ENCODE measurements at regions not wholly inside any gene's neighbourhood (a gene's known extent, or its start where the extent isn't known, plus 50 kb on each side); places are given as distances from the start of the nearest gene placed in this dataset.
A peak's percentile ranks its signal among the peaks of the same experiment; 100 is the strongest.

DNA sequence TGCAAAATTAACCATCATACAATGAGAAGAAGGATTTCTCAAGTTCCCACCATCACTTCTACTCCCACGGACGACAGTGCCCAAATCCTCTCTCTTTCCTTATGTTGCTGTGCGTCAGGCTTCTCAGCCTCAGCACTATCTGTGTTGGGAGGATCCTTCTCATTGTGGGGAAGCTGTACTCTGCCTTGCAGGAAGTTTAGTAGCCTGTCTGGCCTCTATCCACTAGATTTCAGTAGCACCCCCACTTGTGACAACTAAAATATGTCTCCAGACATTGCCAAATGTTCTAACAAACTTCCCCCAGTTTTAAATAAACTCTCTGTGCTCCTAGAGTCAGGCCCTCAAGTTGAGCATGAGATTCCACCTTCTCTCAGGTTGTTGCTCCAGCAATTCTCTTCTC, 545.9 kb upstream of the ZFP42 start:
- Histone ChIP-seq H3K4me1 (ENCODE audit: control extremely low read depth in 1 of 4, control insufficient read depth in 4 of 4, insufficient read depth in 4 of 4, low read length in 3 of 4) (no peaks in the 10 kb centered on the region), H3K27ac (ENCODE audit: insufficient read depth in 1 of 2, low read depth in 1 of 2, low read length in 2 of 2, poor library complexity in 1 of 2, severe bottlenecking in 2 of 2) (no peak overlapping the region), H3K4me3 (ENCODE audit: control insufficient read depth in 1 of 7, extremely low read depth in 1 of 7, insufficient read depth in 4 of 7, low read depth in 2 of 7, low read length in 6 of 7) (no peak overlapping the region), H3K36me3 (ENCODE audit: control insufficient read depth in 4 of 4, insufficient read depth in 4 of 4, low read length in 3 of 4) (no peaks in the 10 kb centered on the region), H3K9me3 (ENCODE audit: control extremely low read depth in 1 of 5, control insufficient read depth in 4 of 5, insufficient read depth in 2 of 5, low read depth in 1 of 5, low read length in 4 of 5) (no peaks in the 10 kb centered on the region), H3K27me3 (replicated peaks in 2 of 5; ENCODE audit: control insufficient read depth in 4 of 5, insufficient read depth in 5 of 5, low read length in 4 of 5) (no peaks in the 10 kb centered on the region)
- ChIA-PET POLR2A (no interaction called here), CTCF (no interaction called here)
- 82% methylated on average over 3 of the region's 3 CpGs for WGBS (ENCODE audit: insufficient coverage)
- DNase-seq: no peak

DNA sequence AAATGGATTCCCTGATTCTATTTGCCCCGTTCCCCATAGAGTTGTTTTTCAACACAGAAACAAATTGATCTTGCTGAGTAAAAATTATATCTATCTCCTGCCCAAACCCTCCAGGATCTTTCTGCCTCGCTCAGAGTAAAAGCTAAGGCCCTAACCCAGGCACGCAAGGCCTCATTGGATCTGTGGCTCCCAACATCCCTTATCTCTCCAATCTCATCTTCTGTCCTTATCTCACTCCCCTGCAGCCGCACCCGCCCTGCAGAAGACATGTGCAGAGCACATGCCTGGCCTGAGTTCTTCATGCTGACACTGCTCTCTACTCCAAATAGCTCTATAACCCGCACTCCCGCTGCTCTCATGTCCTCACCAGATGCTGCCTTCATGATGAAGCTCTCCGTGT, 543.8 kb upstream of the ZFP42 start:
- no peaks in the 10 kb centered on the region for H3K27me3 ChIP-seq (replicated peaks in 2 of 5; ENCODE audit: control insufficient read depth in 4 of 5, insufficient read depth in 5 of 5, low read length in 4 of 5)
- H3K4me3 ChIP-seq (ENCODE audit: control insufficient read depth in 1 of 7, extremely low read depth in 1 of 7, insufficient read depth in 4 of 7, low read depth in 2 of 7, low read length in 6 of 7): no peak overlapping the region
- ChIA-PET POLR2A (no interaction called here), CTCF (no interaction called here)
- no peak for DNase-seq
- WGBS (ENCODE audit: insufficient coverage): 92% methylated on average over 6 of the region's 8 CpGs
- H3K4me1 ChIP-seq (ENCODE audit: control extremely low read depth in 1 of 4, control insufficient read depth in 4 of 4, insufficient read depth in 4 of 4, low read length in 3 of 4): no peaks in the 10 kb centered on the region
- H3K36me3 ChIP-seq (ENCODE audit: control insufficient read depth in 4 of 4, insufficient read depth in 4 of 4, low read length in 3 of 4): no peaks in the 10 kb centered on the region
- H3K27ac ChIP-seq (ENCODE audit: insufficient read depth in 1 of 2, low read depth in 1 of 2, low read length in 2 of 2, poor library complexity in 1 of 2, severe bottlenecking in 2 of 2): no peak overlapping the region
- no peaks in the 10 kb centered on the region for H3K9me3 ChIP-seq (ENCODE audit: control extremely low read depth in 1 of 5, control insufficient read depth in 4 of 5, insufficient read depth in 2 of 5, low read depth in 1 of 5, low read length in 4 of 5)

DNA sequence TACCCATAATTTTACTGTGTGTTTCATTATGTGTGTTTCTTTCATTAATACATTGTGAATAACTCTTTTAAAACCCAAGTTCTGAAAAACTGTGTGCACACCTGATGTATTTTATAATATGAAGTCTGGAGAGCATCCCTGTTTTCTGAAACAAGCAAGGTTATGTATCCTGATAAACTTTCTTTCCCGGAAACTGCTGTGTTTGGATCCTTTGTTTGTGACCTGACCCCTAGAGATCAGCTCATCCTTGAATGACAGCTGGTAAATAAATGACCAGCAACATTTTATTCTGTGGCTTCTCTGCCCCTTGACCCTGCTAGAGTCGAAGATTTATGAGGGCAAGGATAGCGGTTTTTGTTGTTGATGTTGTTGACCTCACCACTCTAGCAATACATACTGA, 535.6 kb upstream of the ZFP42 start:
- H3K4me3 ChIP-seq (ENCODE audit: control insufficient read depth in 1 of 7, extremely low read depth in 1 of 7, insufficient read depth in 4 of 7, low read depth in 2 of 7, low read length in 6 of 7): no peak overlapping the region
- ChIA-PET POLR2A (no interaction called here), CTCF (no interaction called here)
- no peaks in the 10 kb centered on the region for H3K9me3 ChIP-seq (ENCODE audit: control extremely low read depth in 1 of 5, control insufficient read depth in 4 of 5, insufficient read depth in 2 of 5, low read depth in 1 of 5, low read length in 4 of 5)
- no peaks in the 10 kb centered on the region for H3K27me3 ChIP-seq (replicated peaks in 2 of 5; ENCODE audit: control insufficient read depth in 4 of 5, insufficient read depth in 5 of 5, low read length in 4 of 5)
- H3K4me1 ChIP-seq (ENCODE audit: control extremely low read depth in 1 of 4, control insufficient read depth in 4 of 4, insufficient read depth in 4 of 4, low read length in 3 of 4): no peaks in the 10 kb centered on the region
- no peak overlapping the region for H3K27ac ChIP-seq (ENCODE audit: insufficient read depth in 1 of 2, low read depth in 1 of 2, low read length in 2 of 2, poor library complexity in 1 of 2, severe bottlenecking in 2 of 2)
- 67% methylated on average over 1 of the region's 3 CpGs for WGBS (ENCODE audit: insufficient coverage)
- DNase-seq: no peak
- H3K36me3 ChIP-seq (ENCODE audit: control insufficient read depth in 4 of 4, insufficient read depth in 4 of 4, low read length in 3 of 4): no peaks in the 10 kb centered on the region

DNA sequence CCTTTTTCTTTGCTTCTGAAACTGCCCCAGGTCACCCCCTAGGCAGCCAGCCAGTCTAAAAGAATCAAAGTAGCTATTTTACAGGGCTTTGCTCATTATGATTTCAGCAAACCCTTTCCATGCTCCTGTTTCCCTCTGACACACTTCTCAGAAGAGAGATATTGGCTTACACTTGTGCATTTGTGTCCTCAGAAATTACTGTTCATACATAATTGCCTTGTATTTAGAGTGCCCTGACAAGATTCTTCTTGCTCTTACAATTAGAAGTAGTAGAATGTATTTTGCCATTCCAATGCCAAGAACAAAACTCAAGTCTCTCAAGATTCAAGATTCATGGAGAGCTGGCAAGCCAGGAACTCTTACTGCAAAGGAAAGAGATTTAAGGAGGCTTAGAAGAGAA, 531.0 kb upstream of the ZFP42 start:
- H3K27me3 ChIP-seq (replicated peaks in 2 of 5; ENCODE audit: control insufficient read depth in 4 of 5, insufficient read depth in 5 of 5, low read length in 4 of 5): no peaks in the 10 kb centered on the region
- CTCF ChIA-PET: no interaction called here
- H3K4me3 ChIP-seq (ENCODE audit: control insufficient read depth in 1 of 7, extremely low read depth in 1 of 7, insufficient read depth in 4 of 7, low read depth in 2 of 7, low read length in 6 of 7): no peak overlapping the region
- H3K9me3 ChIP-seq (ENCODE audit: control extremely low read depth in 1 of 5, control insufficient read depth in 4 of 5, insufficient read depth in 2 of 5, low read depth in 1 of 5, low read length in 4 of 5): no peaks in the 10 kb centered on the region
- H3K36me3 ChIP-seq (ENCODE audit: control insufficient read depth in 4 of 4, insufficient read depth in 4 of 4, low read length in 3 of 4): no peaks in the 10 kb centered on the region
- no peaks in the 10 kb centered on the region for H3K4me1 ChIP-seq (ENCODE audit: control extremely low read depth in 1 of 4, control insufficient read depth in 4 of 4, insufficient read depth in 4 of 4, low read length in 3 of 4)
- no peak overlapping the region for H3K27ac ChIP-seq (ENCODE audit: insufficient read depth in 1 of 2, low read depth in 1 of 2, low read length in 2 of 2, poor library complexity in 1 of 2, severe bottlenecking in 2 of 2)
- no peak for DNase-seq
- POLR2A ChIA-PET: no interaction called here

DNA sequence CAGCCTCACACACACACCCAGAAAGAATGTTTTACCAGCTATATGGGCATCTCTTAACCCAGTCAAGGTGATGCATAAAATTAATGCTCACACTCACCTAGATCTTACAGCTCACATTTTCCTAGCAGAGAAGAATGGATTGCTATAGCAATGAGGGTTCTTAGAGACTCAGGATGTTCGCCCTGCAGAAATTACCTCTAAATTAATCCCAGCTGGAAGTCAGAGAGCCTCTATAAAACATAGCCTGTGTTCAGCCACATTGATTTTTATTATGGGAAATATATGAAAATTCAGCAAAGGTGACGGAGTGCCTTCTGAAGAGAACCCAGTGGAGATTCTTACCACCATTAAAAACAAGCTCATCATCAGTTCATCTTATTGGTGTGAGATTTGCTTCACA, 528.3 kb upstream of the ZFP42 start:
- Histone ChIP-seq H3K4me3 (ENCODE audit: control insufficient read depth in 1 of 7, extremely low read depth in 1 of 7, insufficient read depth in 4 of 7, low read depth in 2 of 7, low read length in 6 of 7) (no peak overlapping the region), H3K9me3 (ENCODE audit: control extremely low read depth in 1 of 5, control insufficient read depth in 4 of 5, insufficient read depth in 2 of 5, low read depth in 1 of 5, low read length in 4 of 5) (no peaks in the 10 kb centered on the region), H3K27ac (ENCODE audit: insufficient read depth in 1 of 2, low read depth in 1 of 2, low read length in 2 of 2, poor library complexity in 1 of 2, severe bottlenecking in 2 of 2) (no peak overlapping the region), H3K36me3 (ENCODE audit: control insufficient read depth in 4 of 4, insufficient read depth in 4 of 4, low read length in 3 of 4) (no peaks in the 10 kb centered on the region), H3K27me3 (replicated peaks in 2 of 5; ENCODE audit: control insufficient read depth in 4 of 5, insufficient read depth in 5 of 5, low read length in 4 of 5) (no peaks in the 10 kb centered on the region), H3K4me1 (ENCODE audit: control extremely low read depth in 1 of 4, control insufficient read depth in 4 of 4, insufficient read depth in 4 of 4, low read length in 3 of 4) (no peaks in the 10 kb centered on the region)
- POLR2A ChIA-PET: no interaction called here
- DNase-seq: no peak
- CTCF ChIA-PET: no interaction called here
- no CpG with 5 or more reads among the region's 2 CpGs for WGBS (ENCODE audit: insufficient coverage)

DNA sequence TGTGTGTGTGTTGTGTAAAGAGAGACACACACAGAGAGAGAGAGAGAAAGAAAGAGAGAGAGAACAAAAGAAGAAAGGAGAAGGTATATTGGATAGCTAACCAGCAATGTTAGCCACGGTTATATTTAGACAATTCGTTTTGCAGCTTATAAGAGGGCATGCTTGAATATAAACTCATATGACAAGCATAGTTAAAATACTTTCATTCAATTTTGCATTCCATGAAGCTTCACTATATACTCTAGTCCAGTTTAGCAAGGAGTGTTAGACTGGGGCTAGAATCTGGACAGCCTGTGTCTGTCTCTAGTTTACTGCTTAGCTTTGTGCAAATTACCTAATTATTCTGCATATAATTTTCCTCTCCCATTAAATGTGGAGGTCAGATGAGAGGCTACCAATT, 525.9 kb upstream of the ZFP42 start:
- Histone ChIP-seq H3K4me3 (ENCODE audit: control insufficient read depth in 1 of 7, extremely low read depth in 1 of 7, insufficient read depth in 4 of 7, low read depth in 2 of 7, low read length in 6 of 7) (no peak overlapping the region), H3K36me3 (ENCODE audit: control insufficient read depth in 4 of 4, insufficient read depth in 4 of 4, low read length in 3 of 4) (no peaks in the 10 kb centered on the region), H3K9me3 (ENCODE audit: control extremely low read depth in 1 of 5, control insufficient read depth in 4 of 5, insufficient read depth in 2 of 5, low read depth in 1 of 5, low read length in 4 of 5) (no peaks in the 10 kb centered on the region), H3K27ac (ENCODE audit: insufficient read depth in 1 of 2, low read depth in 1 of 2, low read length in 2 of 2, poor library complexity in 1 of 2, severe bottlenecking in 2 of 2) (no peak overlapping the region), H3K27me3 (replicated peaks in 2 of 5; ENCODE audit: control insufficient read depth in 4 of 5, insufficient read depth in 5 of 5, low read length in 4 of 5) (no peaks in the 10 kb centered on the region), H3K4me1 (ENCODE audit: control extremely low read depth in 1 of 4, control insufficient read depth in 4 of 4, insufficient read depth in 4 of 4, low read length in 3 of 4) (no peaks in the 10 kb centered on the region)
- WGBS (ENCODE audit: insufficient coverage): 92% methylated on average over 2 of the region's 2 CpGs
- no peak for DNase-seq
- ChIA-PET CTCF (interaction anchor here (1.6 kb wide), 1 partner anchor 25 kb away, joined by 3 read pairs; no protein-coding TSS in a partner anchor), POLR2A (no interaction called here)

DNA sequence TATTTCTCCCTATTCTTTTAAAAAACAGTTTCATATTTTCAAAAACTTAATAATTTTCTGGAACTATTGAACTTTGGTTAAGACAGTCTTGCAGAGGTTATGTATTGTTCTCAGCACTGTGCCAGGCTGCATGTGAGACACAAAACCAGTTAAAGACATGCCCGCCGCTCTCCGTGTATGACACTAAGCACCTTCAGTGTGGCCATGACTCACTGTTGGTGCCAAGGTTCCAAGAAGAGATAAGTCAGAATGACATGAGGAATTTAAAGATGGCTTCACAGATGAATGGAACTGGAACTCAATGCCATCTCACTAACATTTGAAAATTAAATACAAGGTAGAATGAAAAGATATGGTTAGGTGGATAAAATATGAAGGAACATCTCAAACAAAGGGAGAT, 525.5 kb upstream of the ZFP42 start:
- H3K27me3 ChIP-seq (replicated peaks in 2 of 5; ENCODE audit: control insufficient read depth in 4 of 5, insufficient read depth in 5 of 5, low read length in 4 of 5): no peaks in the 10 kb centered on the region
- H3K9me3 ChIP-seq (ENCODE audit: control extremely low read depth in 1 of 5, control insufficient read depth in 4 of 5, insufficient read depth in 2 of 5, low read depth in 1 of 5, low read length in 4 of 5): no peaks in the 10 kb centered on the region
- CTCF ChIA-PET: interaction anchor here (1.6 kb wide), 1 partner anchor 25 kb away, joined by 3 read pairs; no protein-coding TSS in a partner anchor
- POLR2A ChIA-PET: no interaction called here
- H3K4me3 ChIP-seq (ENCODE audit: control insufficient read depth in 1 of 7, extremely low read depth in 1 of 7, insufficient read depth in 4 of 7, low read depth in 2 of 7, low read length in 6 of 7): no peak overlapping the region
- H3K36me3 ChIP-seq (ENCODE audit: control insufficient read depth in 4 of 4, insufficient read depth in 4 of 4, low read length in 3 of 4): no peaks in the 10 kb centered on the region
- no peaks in the 10 kb centered on the region for H3K4me1 ChIP-seq (ENCODE audit: control extremely low read depth in 1 of 4, control insufficient read depth in 4 of 4, insufficient read depth in 4 of 4, low read length in 3 of 4)
- no peak for DNase-seq
- 100% methylated on average over 3 of the region's 3 CpGs for WGBS (ENCODE audit: insufficient coverage)
- H3K27ac ChIP-seq (ENCODE audit: insufficient read depth in 1 of 2, low read depth in 1 of 2, low read length in 2 of 2, poor library complexity in 1 of 2, severe bottlenecking in 2 of 2): no peak overlapping the region

DNA sequence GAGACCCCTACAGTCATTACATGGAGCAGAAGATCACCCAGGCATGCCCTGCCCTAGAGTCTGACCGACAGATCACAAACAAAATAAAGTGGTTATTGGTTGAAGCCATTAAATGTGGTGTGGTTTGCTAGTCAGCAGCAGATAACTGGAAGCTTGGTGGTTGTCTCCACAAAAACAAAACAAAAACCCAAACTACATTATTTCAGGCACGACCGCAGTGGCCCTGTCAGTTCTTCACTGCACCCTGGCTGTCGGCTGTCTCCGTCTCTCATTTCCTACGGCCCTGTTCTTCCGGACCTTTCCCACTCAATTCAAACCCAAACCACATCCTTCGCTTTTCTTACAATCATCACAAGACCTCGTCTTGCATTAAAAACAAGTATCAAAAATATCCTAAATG, 521.3 kb upstream of the ZFP42 start:
- Histone ChIP-seq H3K4me3 (ENCODE audit: control insufficient read depth in 1 of 7, extremely low read depth in 1 of 7, insufficient read depth in 4 of 7, low read depth in 2 of 7, low read length in 6 of 7) (no peak overlapping the region), H3K27me3 (replicated peaks in 2 of 5; ENCODE audit: control insufficient read depth in 4 of 5, insufficient read depth in 5 of 5, low read length in 4 of 5) (no peaks in the 10 kb centered on the region), H3K9me3 (ENCODE audit: control extremely low read depth in 1 of 5, control insufficient read depth in 4 of 5, insufficient read depth in 2 of 5, low read depth in 1 of 5, low read length in 4 of 5) (no peaks in the 10 kb centered on the region), H3K27ac (ENCODE audit: insufficient read depth in 1 of 2, low read depth in 1 of 2, low read length in 2 of 2, poor library complexity in 1 of 2, severe bottlenecking in 2 of 2) (no peak overlapping the region), H3K36me3 (ENCODE audit: control insufficient read depth in 4 of 4, insufficient read depth in 4 of 4, low read length in 3 of 4) (no peaks in the 10 kb centered on the region), H3K4me1 (ENCODE audit: control extremely low read depth in 1 of 4, control insufficient read depth in 4 of 4, insufficient read depth in 4 of 4, low read length in 3 of 4) (no peaks in the 10 kb centered on the region)
- WGBS (ENCODE audit: insufficient coverage): 92% methylated on average over 6 of the region's 9 CpGs
- POLR2A ChIA-PET: no interaction called here
- DNase-seq: peak in 1 of 3 donors; percentile 0
- CTCF ChIA-PET: no interaction called here
